Muscle layer of duodenum (tissue), 2 donors: ENCODE measurements at regions not wholly inside any gene's neighbourhood (a gene's known extent, or its start where the extent isn't known, plus 50 kb on each side); places are given as distances from the start of the nearest gene placed in this dataset.
A peak's percentile ranks its signal among the peaks of the same experiment; 100 is the strongest.

Experiments
- H3K27ac ChIP-seq: one replicate; pipeline ENCODE4 v1.7.0; 2013; ENCODE audit warnings: mild to moderate bottlenecking, low read length
- H3K27me3 ChIP-seq: one replicate; pipeline ENCODE4 v1.7.0; 2013; ENCODE audit warnings: low read depth, mild to moderate bottlenecking, control low read depth, low read length
- H3K36me3 ChIP-seq, 2 donors: one replicate each; pipeline ENCODE4 v1.7.0; 2013; ENCODE audit warnings: low read length in 2 of 2, control low read depth in 1 of 2, mild to moderate bottlenecking in 1 of 2; ENCODE audit not compliant: insufficient read depth in 2 of 2, control insufficient read depth in 1 of 2
- H3K4me1 ChIP-seq, 2 donors: one replicate each; pipeline ENCODE4 v1.7.0; 2013; ENCODE audit warnings: low read length in 2 of 2, mild to moderate bottlenecking in 2 of 2, control low read depth in 1 of 2, moderate library complexity in 1 of 2; ENCODE audit not compliant: insufficient read depth in 2 of 2, control insufficient read depth in 1 of 2
- H3K4me3 ChIP-seq, 2 donors: one replicate each; pipeline ENCODE4 v1.7.0; 2013; ENCODE audit warnings: low read length in 2 of 2, low read depth in 1 of 2, mild to moderate bottlenecking in 1 of 2
- H3K9me3 ChIP-seq, 2 donors: one replicate each; pipeline ENCODE4 v1.7.0; 2013; ENCODE audit warnings: low read length in 2 of 2, control low read depth in 1 of 2, mild to moderate bottlenecking in 1 of 2; ENCODE audit not compliant: control insufficient read depth in 1 of 2
- donor health status: healthy.

- H3K27ac ChIP-seq = no peak overlapping the region
- no peak overlapping the region for H3K4me3 ChIP-seq
- H3K27me3 ChIP-seq = peaks cover 4% of the 10 kb centered on the region
- no peaks in the 10 kb centered on the region for H3K9me3 ChIP-seq
- no peaks in the 10 kb centered on the region for H3K36me3 ChIP-seq
- peaks cover 15 to 18% of the 10 kb centered on the region in 2 donors for H3K4me1 ChIP-seq
Observed at GRCh38 chr2:120930864-120931263, 195.2 kb downstream of the GLI2 start.

GRCh38 chr2:120932472-120932871, 196.8 kb downstream of the GLI2 start:
- no peak overlapping the region for H3K27ac ChIP-seq
- H3K27me3 ChIP-seq = peaks cover 4% of the 10 kb centered on the region
- no peaks in the 10 kb centered on the region for H3K9me3 ChIP-seq
- no peak overlapping the region for H3K4me3 ChIP-seq
- H3K4me1 ChIP-seq = peaks cover 26 to 34% of the 10 kb centered on the region in 2 donors
- no peaks in the 10 kb centered on the region for H3K36me3 ChIP-seq

- no peaks in the 10 kb centered on the region for H3K36me3 ChIP-seq
- peaks cover 28 to 38% of the 10 kb centered on the region in 2 donors for H3K4me1 ChIP-seq
- peaks cover 4% of the 10 kb centered on the region for H3K27me3 ChIP-seq
- H3K4me3 ChIP-seq = no peak overlapping the region
- no peak overlapping the region for H3K27ac ChIP-seq
- H3K9me3 ChIP-seq = no peaks in the 10 kb centered on the region
Observed at GRCh38 chr2:120932881-120933280, 197.2 kb downstream of the GLI2 start.

DNA sequence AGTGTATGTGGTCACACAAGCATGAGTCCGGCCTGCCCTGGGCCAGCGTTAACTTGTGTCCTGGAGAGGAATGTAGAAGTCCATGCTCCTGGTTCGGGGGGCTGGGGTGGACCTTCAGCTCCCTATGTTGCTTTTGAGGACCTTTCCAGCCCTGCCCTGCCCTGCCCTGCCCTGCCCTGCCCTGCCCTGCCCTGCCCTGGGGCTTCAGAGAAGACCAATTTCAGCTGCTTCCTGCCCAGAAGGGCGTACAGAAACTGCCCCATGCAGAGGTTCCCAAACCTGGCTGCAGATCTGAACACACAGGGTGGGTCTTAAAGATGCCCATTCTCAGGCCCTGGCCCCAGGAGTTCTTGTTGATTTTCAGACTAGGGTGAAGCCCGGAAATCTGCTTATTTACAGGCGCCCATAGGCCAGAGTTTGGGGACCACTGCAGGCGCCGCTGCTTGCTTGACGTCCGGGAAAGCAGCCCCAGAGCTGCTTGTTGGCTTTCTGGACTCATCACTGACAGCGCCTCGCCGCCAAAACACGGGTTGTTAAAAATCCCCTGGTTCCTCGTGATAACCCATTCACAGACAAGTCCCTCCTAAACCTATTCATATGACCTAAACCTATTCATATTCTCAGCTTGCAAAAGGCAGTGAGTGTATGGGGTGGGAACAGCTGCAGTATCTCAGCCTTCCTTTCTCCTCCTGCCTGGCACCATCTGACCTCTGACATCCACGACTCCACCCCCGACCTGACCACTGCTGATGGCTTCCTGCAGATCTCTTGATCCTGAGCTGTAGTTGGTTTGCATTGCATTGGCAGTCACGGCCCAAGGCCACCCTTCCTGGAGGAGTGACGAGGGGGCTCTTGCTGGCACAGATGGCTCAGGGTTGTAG, 198.3 kb downstream of the GLI2 start:
- H3K27me3 ChIP-seq = peaks cover 4% of the 10 kb centered on the region
- no peak overlapping the region for H3K4me3 ChIP-seq
- peaks cover 28 to 48% of the 10 kb centered on the region in 2 donors for H3K4me1 ChIP-seq
- no peaks in the 10 kb centered on the region for H3K9me3 ChIP-seq
- no peak overlapping the region for H3K27ac ChIP-seq
- no peaks in the 10 kb centered on the region for H3K36me3 ChIP-seq

DNA sequence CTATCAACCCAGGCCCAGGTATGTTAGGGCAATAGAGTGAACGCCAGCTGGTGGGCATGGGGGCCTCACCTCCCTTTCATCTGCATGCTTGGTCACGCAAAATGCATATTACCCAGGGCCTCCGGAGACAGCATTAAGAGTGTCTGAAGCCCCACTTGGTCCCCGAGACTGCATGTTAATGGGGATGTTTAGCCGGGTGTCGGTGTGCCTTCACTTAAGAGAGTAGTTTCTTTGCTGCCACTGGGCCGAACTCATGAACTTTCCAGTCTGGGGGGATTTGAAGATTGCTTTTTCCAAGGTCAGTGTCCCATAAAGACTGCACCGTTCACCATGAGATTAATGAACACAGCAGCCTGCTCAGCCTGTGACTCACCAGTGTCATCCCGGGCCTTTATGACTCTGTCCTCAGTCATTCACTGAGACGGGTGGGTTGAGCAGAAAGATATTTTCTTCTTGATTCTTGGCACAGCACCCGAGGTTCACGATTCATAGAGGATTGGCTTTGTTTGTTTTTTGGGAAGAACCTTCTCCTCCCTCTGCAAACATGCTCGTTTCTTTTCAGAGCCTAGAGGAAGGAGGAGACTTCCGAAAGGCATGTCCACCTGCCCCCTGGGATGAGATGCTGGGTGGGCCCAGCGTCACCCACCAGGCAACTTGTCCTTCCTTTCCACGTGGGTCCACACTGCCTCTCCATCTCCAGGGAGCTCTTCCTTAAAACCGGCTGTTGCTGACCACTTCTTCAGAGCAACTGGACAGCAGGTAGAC, 199.1 kb downstream of the GLI2 start:
- Histone ChIP-seq H3K9me3 (no peaks in the 10 kb centered on the region), H3K27ac (peak overlapping the region; percentile 33), H3K27me3 (peaks cover 4% of the 10 kb centered on the region), H3K4me1 (peaks cover 28 to 48% of the 10 kb centered on the region in 2 donors), H3K4me3 (no peak overlapping the region), H3K36me3 (no peaks in the 10 kb centered on the region)

GRCh38 chr2:120935339-120936313, 200.0 kb downstream of the GLI2 start:
- Histone ChIP-seq H3K27me3 (peaks cover 4% of the 10 kb centered on the region), H3K27ac (peak overlapping the region; percentile 33), H3K9me3 (no peaks in the 10 kb centered on the region), H3K36me3 (no peaks in the 10 kb centered on the region), H3K4me1 (peaks cover 28 to 48% of the 10 kb centered on the region in 2 donors), H3K4me3 (no peak overlapping the region)

GRCh38 chr2:120936476-120937334, 201.0 kb downstream of the GLI2 start:
- Histone ChIP-seq H3K9me3 (no peaks in the 10 kb centered on the region), H3K27me3 (peaks cover 4% of the 10 kb centered on the region), H3K36me3 (no peaks in the 10 kb centered on the region), H3K27ac (no peak overlapping the region), H3K4me1 (peaks cover 28 to 48% of the 10 kb centered on the region in 2 donors), H3K4me3 (no peak overlapping the region)

GRCh38 chr2:120937686-120938044, 202.0 kb downstream of the GLI2 start:
- no peaks in the 10 kb centered on the region for H3K36me3 ChIP-seq
- H3K9me3 ChIP-seq = no peaks in the 10 kb centered on the region
- H3K4me1 ChIP-seq = peaks cover 28 to 48% of the 10 kb centered on the region in 2 donors
- no peak overlapping the region for H3K27ac ChIP-seq
- peaks cover 4% of the 10 kb centered on the region for H3K27me3 ChIP-seq
- H3K4me3 ChIP-seq = no peak overlapping the region

- peaks cover 28 to 48% of the 10 kb centered on the region in 2 donors for H3K4me1 ChIP-seq
- peaks cover 4% of the 10 kb centered on the region for H3K27me3 ChIP-seq
- H3K27ac ChIP-seq = no peak overlapping the region
- H3K9me3 ChIP-seq = no peaks in the 10 kb centered on the region
- no peaks in the 10 kb centered on the region for H3K36me3 ChIP-seq
- no peak overlapping the region for H3K4me3 ChIP-seq
Observed at GRCh38 chr2:120938045-120938771, 202.5 kb downstream of the GLI2 start.
